Uterus (tissue), 3 donors: ENCODE measurements at regions not wholly inside any gene's neighbourhood (a gene's known extent, or its start where the extent isn't known, plus 50 kb on each side); places are given as distances from the start of the nearest gene placed in this dataset.
"Not testable (repeated sequence)": the region's sequence is repeated elsewhere in the genome, so short reads cannot be mapped to it uniquely, and the experiment has no call there.

ENCODE experiments used
- DNase-seq, 2 donors: peaks; one replicate each; pipeline ENCODE4 v3.0.0-alpha.2; 2019 to 2020
- H3K27ac ChIP-seq, 2 donors: fragments of 200-600 bp; sonication (generic); 1 replicate in 1 of 2; 2 replicates in 1 of 2; pipeline ENCODE4 v1.5.1; 2016 to 2018
- H3K27me3 ChIP-seq, 2 donors: fragments of 200-600 bp; sonication (generic); one replicate each; pipeline ENCODE4 v1.5.1; 2018 to 2019; ENCODE audit warnings: control low read depth in 1 of 2
- H3K36me3 ChIP-seq, 2 donors: fragments of 200-600 bp; sonication (generic); one replicate each; pipeline ENCODE4 v1.5.1; 2019; ENCODE audit warnings: control low read depth in 1 of 2
- H3K4me1 ChIP-seq, 2 donors: fragments of 200-600 bp; sonication (generic); one replicate each; pipeline ENCODE4 v1.5.1; 2018 to 2019; ENCODE audit warnings: control low read depth in 1 of 2
- H3K4me3 ChIP-seq, 2 donors: fragments of 200-600 bp; sonication (generic); 1 replicate in 1 of 2; 2 replicates in 1 of 2; pipeline ENCODE4 v1.5.1; 2018 to 2019; ENCODE audit warnings: mild to moderate bottlenecking in 1 of 2
- H3K9me3 ChIP-seq, 2 donors: fragments of 200-600 bp; sonication (generic); one replicate each; pipeline ENCODE4 v1.5.1; 2019; ENCODE audit warnings: control low read depth in 1 of 2
- POLR2A ChIP-seq, 2 donors: fragments of 450-650 bp; IDR thresholded peaks; one replicate each; pipeline ENCODE4 v1.6.1; 2016; ENCODE audit warnings: antibody characterized with exemption in 2 of 2, mild to moderate bottlenecking in 1 of 2, moderate library complexity in 1 of 2
- intact Hi-C: fragments of 100-400 bp; cut with DNase I; formaldehyde crosslinking; loops from one replicate; pipeline ENCODE4 v1.15.1; 2023; ENCODE audit warnings: low total_unique reads
- TF ChIP-seq, protein P1 (sequence below), 4 experiments: fragments of 200-600 bp in 2 of 4; fragments of 450-650 bp in 2 of 4; sonication (generic) in 2 of 4; IDR thresholded peaks; one replicate each; pipeline ENCODE4 v1.5.1; 2016 to 2019; ENCODE audit warnings: antibody characterized with exemption in 4 of 4, mild to moderate bottlenecking in 2 of 4, moderate library complexity in 1 of 4
- donor health status: DM: yes; HTN: yes; CAD: no.

DNA sequence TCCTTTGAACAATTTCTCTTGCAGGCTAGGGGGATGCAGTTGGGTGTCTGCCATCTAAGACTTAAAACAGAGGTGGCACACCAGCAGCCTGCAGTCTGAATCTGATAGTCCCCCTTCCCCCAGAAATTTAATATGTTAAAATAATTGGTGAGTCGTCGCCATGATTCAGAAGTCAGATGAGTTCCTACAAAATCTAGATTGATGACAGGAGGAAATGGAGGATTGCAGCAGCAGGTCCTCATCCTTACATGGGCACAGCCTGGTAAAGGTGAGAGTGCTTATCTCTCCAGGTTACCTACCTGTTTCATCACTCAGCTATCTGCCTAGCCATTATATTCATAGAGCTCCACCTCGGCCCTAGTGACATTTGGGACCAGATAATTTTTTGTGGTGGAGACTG is 112.3 kb downstream of the PCSK1 start:
- H3K4me3 ChIP-seq: no peak overlapping the region
- no peaks in the 10 kb centered on the region for H3K4me1 ChIP-seq
- no peak for DNase-seq
- H3K9me3 ChIP-seq: no peaks in the 10 kb centered on the region
- no peak for TF ChIP-seq POLR2A (IDR thresholded peaks at IDR 0.05)
- TF ChIP-seq, protein P1, sequence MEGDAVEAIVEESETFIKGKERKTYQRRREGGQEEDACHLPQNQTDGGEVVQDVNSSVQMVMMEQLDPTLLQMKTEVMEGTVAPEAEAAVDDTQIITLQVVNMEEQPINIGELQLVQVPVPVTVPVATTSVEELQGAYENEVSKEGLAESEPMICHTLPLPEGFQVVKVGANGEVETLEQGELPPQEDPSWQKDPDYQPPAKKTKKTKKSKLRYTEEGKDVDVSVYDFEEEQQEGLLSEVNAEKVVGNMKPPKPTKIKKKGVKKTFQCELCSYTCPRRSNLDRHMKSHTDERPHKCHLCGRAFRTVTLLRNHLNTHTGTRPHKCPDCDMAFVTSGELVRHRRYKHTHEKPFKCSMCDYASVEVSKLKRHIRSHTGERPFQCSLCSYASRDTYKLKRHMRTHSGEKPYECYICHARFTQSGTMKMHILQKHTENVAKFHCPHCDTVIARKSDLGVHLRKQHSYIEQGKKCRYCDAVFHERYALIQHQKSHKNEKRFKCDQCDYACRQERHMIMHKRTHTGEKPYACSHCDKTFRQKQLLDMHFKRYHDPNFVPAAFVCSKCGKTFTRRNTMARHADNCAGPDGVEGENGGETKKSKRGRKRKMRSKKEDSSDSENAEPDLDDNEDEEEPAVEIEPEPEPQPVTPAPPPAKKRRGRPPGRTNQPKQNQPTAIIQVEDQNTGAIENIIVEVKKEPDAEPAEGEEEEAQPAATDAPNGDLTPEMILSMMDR (IDR thresholded peaks at IDR 0.05): no peak
- no peaks in the 10 kb centered on the region for H3K36me3 ChIP-seq
- intact Hi-C loops: no loop called here
- H3K27me3 ChIP-seq: no peaks in the 10 kb centered on the region
- no peak overlapping the region for H3K27ac ChIP-seq

DNA sequence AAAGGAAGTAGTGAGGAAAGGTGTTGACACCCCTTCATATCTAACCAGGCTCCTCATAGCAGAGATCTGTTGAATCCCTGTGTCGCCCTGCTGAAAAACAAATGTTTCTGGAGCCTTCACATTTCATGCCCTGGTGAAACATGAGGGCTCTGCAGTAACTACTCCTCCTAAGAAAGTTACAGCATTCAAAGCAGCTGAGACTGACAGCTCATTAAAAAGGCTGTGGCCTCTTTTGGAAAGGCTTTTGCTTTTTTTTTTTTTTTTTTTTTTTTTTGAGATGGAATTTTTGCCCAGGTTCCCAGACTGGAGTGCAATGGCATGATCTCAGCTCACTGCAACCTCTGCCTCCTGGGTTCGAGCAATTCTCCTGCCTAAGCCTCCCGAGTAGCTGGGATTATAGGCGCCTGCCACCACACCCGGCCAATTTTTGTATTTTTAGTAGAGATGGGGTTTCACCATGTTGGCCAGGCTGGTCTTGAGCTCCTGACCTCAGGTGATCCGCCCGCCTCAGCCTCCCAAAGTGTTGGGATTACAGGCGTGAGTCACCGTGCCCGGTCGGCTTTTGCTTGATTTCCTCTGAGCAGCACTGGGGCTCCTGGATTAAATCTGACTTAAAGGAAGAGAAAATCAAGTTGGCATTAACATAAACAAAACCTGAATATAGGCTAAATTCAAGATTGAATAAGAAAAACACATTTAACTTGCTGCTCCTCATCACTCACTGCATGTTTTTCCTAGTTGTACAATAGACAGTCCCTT is 112.9 kb downstream of the PCSK1 start:
- H3K4me3 ChIP-seq, H3K36me3 ChIP-seq, H3K4me1 ChIP-seq, H3K9me3 ChIP-seq, DNase-seq, intact Hi-C loops, H3K27ac ChIP-seq, H3K27me3 ChIP-seq: not testable (repeated sequence)

DNA sequence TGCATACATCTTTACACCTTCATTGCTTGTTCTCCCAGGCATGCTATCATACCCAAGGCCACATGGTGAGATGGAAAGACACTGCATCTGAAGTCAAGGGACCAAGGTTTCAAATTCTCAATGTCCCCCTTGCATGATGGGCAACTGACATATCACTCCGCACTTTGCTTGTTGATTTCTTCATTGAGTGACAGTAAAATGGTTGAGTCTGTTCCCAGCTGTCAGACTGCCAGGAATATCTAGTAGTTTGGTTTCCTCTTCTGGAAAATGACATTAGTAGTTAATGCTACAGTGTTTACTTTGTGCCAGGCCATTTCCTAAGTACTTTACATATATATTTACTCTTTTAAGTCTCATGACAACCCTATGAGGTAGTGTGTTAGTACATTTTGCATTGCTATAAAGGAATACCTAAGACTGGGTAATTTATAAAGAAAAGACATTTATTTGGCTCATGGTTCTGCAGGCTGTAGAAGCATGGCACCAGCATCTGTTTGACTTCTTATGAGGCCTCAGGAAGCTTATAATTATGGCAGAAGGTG is 114.4 kb downstream of the PCSK1 start:
- no peaks in the 10 kb centered on the region for H3K4me1 ChIP-seq
- intact Hi-C loops: no loop called here
- TF ChIP-seq, protein P1 (IDR thresholded peaks at IDR 0.05): no peak
- no peak for TF ChIP-seq POLR2A (IDR thresholded peaks at IDR 0.05)

DNA sequence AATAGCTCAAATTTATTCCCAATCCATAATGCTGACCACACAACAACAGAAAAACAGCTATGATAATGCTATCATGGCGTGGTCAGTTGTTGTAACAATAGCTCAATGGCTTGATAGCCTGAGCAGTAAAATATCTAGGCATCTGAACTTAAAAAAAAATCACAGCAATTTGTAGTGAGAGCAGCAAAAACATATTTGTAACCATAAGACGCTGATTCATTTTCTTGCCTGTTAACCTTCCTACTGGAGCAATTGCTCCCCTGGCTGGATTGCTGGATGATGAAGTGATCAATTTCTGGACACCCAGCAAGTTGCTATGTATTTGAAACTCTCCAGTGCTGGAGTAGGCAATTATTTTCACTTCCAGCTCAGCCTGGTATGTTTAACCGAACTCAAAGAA is 115.1 kb downstream of the PCSK1 start:
- TF ChIP-seq POLR2A (IDR thresholded peaks at IDR 0.05): no peak
- TF ChIP-seq, protein P1 (IDR thresholded peaks at IDR 0.05): no peak
- Histone ChIP-seq H3K4me1 (no peaks in the 10 kb centered on the region), H3K27ac (no peak overlapping the region)

More for the DNA sequence above, 114.4 kb downstream of the PCSK1 start:
- H3K27ac ChIP-seq: no peak overlapping the region
- H3K9me3 ChIP-seq: no peaks in the 10 kb centered on the region
- H3K36me3 ChIP-seq: no peaks in the 10 kb centered on the region
- H3K27me3 ChIP-seq: no peaks in the 10 kb centered on the region
- DNase-seq: no peak
- H3K4me3 ChIP-seq: no peak overlapping the region

DNA sequence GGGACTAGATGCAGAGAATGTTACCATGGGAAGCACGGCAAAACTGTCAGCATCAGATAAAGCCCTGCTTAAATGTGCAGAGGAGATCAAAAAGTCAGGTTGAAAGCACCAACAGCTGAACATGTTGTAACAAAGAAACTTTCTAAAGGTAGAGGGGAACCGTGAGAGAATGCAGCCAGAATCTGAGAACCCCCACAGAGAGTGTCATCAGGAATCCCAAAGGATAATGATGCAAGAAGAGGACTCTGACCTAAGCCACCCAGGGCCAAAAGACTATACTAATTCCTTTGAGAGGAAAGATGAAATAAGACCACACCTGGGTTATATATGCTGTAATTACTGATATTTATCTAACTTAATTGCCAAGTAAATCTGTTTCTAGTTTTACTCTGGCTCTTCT is 116.6 kb downstream of the PCSK1 start:
- no peak overlapping the region for H3K27ac ChIP-seq
- no peak for TF ChIP-seq POLR2A (IDR thresholded peaks at IDR 0.05)
- TF ChIP-seq, protein P1 (IDR thresholded peaks at IDR 0.05): no peak
- H3K27me3 ChIP-seq: no peaks in the 10 kb centered on the region
- no peaks in the 10 kb centered on the region for H3K36me3 ChIP-seq
- intact Hi-C loops: no loop called here
- no peak overlapping the region for H3K4me3 ChIP-seq
- DNase-seq: no peak
- no peaks in the 10 kb centered on the region for H3K9me3 ChIP-seq
- no peaks in the 10 kb centered on the region for H3K4me1 ChIP-seq

More for the DNA sequence above, 115.1 kb downstream of the PCSK1 start:
- no peak for DNase-seq
- H3K9me3 ChIP-seq: no peaks in the 10 kb centered on the region
- no peaks in the 10 kb centered on the region for H3K27me3 ChIP-seq
- intact Hi-C loops: no loop called here
- no peaks in the 10 kb centered on the region for H3K36me3 ChIP-seq
- no peak overlapping the region for H3K4me3 ChIP-seq
